NB4 (cell line): ENCODE measurements at regions not wholly inside any gene's neighbourhood (a gene's known extent, or its start where the extent isn't known, plus 50 kb on each side); places are given as distances from the start of the nearest gene placed in this dataset.

ENCODE experiments used
- CTCF ChIP-seq: IDR thresholded peaks from one replicate; pipeline ENCODE4 v1.5.1; 2012; ENCODE audit warnings: low read depth, low read length
- POLR2A ChIP-seq: IDR thresholded peaks from 2 replicates; pipeline ENCODE4 v1.6.1; 2011; ENCODE audit warnings: mild to moderate bottlenecking; ENCODE audit not compliant: insufficient read length; ENCODE audit errors: extremely low read depth

- TF ChIP-seq CTCF (no peak), POLR2A (no peak)
These were observed 74.7 kb upstream of the TMEM170B start for GRCh38 chr6:11462742-11463397.
